ENCODE measurements at regions not wholly inside any gene's neighbourhood (a gene's known extent, or its start where the extent isn't known, plus 50 kb on each side); places are given as distances from the start of the nearest gene placed in this dataset.

DNA sequence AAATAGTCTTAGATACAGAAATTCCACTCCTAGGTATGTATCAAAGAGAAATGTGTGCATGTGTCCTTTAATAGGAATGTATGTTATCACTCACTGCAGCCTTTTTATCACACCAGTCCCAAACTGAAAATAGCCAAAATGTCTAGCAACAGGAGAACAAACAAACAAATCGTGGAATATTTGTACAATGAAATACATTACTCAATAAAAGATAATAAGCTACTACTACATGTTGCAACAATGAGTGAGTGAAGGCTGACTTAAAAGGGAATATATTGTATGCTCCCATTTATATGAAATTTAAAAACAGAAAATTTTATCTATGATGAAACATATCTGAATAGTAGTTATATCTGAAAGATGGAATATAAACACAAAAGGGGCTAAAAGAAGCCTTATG is 212.1 kb upstream of the PLD5 start:
- H3K4me3 ChIP-seq (ENCODE audit: low read depth, low read length): no peak overlapping the region
- no peak for DNase-seq (ENCODE audit: low read depth)
- TF ChIP-seq, protein P1, sequence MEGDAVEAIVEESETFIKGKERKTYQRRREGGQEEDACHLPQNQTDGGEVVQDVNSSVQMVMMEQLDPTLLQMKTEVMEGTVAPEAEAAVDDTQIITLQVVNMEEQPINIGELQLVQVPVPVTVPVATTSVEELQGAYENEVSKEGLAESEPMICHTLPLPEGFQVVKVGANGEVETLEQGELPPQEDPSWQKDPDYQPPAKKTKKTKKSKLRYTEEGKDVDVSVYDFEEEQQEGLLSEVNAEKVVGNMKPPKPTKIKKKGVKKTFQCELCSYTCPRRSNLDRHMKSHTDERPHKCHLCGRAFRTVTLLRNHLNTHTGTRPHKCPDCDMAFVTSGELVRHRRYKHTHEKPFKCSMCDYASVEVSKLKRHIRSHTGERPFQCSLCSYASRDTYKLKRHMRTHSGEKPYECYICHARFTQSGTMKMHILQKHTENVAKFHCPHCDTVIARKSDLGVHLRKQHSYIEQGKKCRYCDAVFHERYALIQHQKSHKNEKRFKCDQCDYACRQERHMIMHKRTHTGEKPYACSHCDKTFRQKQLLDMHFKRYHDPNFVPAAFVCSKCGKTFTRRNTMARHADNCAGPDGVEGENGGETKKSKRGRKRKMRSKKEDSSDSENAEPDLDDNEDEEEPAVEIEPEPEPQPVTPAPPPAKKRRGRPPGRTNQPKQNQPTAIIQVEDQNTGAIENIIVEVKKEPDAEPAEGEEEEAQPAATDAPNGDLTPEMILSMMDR (IDR thresholded peaks at IDR 0.05; ENCODE audit: insufficient read depth, low read depth, low read length, missing control alignments): no peak

DNA sequence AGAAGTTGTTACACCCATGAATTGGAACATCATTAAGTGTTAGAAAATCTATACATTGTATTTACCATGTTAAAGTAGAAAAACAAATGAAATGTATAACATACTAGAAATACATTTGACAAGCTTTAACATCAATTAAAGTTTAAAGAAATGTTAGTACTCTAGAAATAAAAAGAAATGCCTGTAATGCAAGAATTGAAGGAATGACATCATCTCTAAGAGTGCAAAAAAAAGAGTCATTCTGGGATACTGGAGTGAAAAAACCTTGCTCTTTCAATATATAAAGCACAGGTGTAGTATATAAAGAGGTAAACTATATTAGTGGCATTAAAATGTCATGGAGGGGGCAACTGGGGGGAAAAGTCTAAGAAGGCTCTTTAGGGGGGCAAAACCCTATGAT is 210.8 kb upstream of the PLD5 start:
- no peak overlapping the region for H3K4me3 ChIP-seq (ENCODE audit: low read depth, low read length)

DNA sequence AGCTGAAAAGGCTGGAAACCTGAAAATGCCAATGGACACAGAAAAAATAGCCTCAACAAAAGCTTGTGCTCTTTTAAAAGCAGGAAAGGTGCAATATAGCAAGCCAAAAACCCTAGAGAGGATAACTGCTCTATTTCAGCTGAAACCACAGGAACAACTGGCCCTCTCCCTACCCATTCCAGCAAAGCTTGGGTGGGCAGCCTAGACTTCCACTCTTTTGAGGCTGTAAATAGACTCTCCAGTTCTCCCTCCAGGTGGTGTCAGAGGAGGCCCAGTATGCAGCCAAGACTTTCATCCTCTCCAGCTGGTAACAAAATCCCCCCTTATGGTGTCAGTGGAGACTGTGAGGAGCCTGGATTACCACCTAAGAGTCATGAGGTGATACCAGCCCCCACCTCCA is 206.9 kb upstream of the PLD5 start:
- H3K4me3 ChIP-seq (ENCODE audit: low read depth, low read length): no peak overlapping the region
- TF ChIP-seq, protein P1 (IDR thresholded peaks at IDR 0.05; ENCODE audit: insufficient read depth, low read depth, low read length, missing control alignments): no peak
- DNase-seq (ENCODE audit: low read depth): no peak

More for the DNA sequence above, 210.8 kb upstream of the PLD5 start:
- DNase-seq (ENCODE audit: low read depth): no peak
- TF ChIP-seq, protein P1 (IDR thresholded peaks at IDR 0.05; ENCODE audit: insufficient read depth, low read depth, low read length, missing control alignments): no peak

DNA sequence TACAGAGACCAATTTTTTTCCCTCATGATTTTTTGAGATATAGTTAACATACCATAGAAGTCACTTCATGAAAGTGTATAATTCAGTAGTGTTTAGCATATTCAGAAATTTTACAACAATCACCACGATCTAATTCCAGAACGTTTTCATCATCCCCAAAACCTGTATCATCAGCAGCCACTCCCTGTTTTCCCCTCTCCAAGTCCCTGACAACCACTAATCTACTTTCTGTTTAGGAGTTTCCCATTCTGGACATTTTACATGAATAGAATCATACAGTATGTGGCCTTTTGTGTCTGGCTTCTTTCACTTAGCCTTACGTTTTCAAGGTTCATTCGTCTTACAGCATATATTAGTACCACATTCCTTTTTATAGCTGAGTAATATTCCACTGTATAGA is 204.2 kb upstream of the PLD5 start:
- H3K4me3 ChIP-seq (ENCODE audit: low read depth, low read length): no peak overlapping the region
- DNase-seq (ENCODE audit: low read depth): no peak
- TF ChIP-seq, protein P1 (IDR thresholded peaks at IDR 0.05; ENCODE audit: insufficient read depth, low read depth, low read length, missing control alignments): no peak

DNA sequence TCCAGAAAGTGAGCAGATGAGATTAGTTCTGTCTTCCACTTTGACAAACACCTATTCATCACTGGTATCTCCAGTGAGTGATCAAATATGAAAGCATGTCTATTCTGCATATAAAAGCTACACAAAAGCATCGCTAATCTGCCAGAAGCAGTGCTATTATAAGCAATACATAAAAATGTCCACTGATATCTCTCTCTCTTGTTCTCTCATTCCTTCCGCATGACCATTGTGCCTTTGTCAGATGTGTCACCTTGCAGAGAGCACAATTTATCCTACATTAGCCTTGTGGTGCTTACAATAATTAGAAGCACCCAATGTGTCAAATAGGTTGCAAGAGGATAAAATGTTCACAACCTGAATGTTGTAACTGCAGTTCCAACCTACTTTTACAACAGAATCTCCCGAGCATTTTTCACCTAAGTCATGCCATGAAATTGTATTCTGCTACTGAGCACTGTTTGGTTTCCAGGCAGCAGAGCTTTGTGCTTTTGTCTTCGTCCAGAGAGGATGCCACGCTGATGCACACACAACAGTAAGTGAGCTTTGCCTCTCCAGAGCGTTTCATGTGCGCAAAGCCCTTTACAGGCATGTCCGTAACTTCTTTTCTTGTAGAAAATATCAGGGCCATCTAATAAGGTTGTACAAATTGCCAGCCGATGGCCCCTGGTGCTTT is 198.7 kb upstream of the PLD5 start:
- H3K4me3 ChIP-seq (ENCODE audit: low read depth, low read length): no peak overlapping the region
- TF ChIP-seq, protein P1 (IDR thresholded peaks at IDR 0.05; ENCODE audit: insufficient read depth, low read depth, low read length, missing control alignments): no peak
- DNase-seq (ENCODE audit: low read depth): no peak

DNA sequence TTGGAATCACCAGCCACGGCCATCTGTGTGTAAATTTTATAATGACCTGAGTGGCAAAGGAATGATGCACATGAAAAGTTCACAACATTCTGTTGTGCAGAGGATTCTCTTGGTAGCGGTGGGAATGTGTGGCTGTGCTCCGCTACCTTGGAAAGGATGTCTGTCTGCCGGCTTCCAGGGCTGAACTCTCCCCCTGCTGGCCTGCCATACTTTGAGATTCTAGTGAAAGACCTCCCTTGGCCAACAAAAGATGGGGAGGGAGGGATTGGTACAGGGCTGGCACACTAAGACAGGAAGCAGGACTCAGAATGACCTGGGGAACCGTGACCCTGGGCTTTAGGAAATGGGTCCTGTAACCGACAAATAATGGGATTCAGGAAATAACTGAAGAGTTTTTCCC is 194.5 kb upstream of the PLD5 start:
- no peak overlapping the region for H3K4me3 ChIP-seq (ENCODE audit: low read depth, low read length)
- TF ChIP-seq, protein P1 (IDR thresholded peaks at IDR 0.05; ENCODE audit: insufficient read depth, low read depth, low read length, missing control alignments): no peak
- DNase-seq (ENCODE audit: low read depth): no peak

DNA sequence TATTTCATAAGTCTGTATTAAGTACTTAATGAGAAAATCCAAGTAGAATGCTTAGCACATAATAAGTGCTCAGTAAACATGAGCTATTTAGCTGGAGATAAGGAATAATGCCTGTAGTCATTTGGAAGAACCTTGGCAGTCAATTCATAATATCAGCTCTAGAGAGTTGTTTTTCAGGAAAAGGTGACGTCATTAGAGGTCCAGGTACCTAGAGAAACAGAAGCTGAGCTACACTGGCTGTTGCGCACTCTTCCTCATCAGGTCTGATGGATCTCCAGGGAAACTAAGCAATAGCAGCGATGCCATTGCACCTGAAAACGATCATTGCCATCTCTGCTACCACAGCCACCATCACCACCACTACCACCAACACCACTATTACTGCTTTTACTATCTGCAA is 187.8 kb upstream of the PLD5 start:
- H3K4me3 ChIP-seq (ENCODE audit: low read depth, low read length): no peak overlapping the region
- no peak for DNase-seq (ENCODE audit: low read depth)
- TF ChIP-seq, protein P1 (IDR thresholded peaks at IDR 0.05; ENCODE audit: insufficient read depth, low read depth, low read length, missing control alignments): no peak

Measured in GM12865 (cell line).